ENCODE measurements at regions not wholly inside any gene's neighbourhood (a gene's known extent, or its start where the extent isn't known, plus 50 kb on each side); places are given as distances from the start of the nearest gene placed in this dataset.
"Not testable (repeated sequence)": the region's sequence is repeated elsewhere in the genome, so short reads cannot be mapped to it uniquely, and the experiment has no call there.

DNA sequence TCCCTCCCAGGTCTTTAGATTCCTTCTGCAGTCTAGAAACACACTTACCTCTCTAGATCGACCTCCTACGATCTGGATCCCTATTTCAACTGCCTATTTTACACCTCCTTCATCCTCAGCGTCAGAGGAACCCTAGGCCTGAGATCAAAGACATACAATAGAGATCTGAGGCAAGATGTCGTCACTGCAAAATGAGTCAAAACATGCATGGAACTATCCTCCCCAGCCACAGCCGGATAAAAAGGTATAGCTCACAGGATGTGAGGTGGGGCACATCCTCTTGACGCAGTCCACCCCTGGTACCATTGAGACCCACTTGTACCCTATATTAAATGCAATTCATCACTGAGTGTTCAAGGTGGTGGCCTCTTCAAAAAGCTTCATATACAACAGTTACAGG is 63.7 kb upstream of the DNAJC10 start:
- TF ChIP-seq CTCF (IDR thresholded peaks at IDR 0.05; ENCODE audit: insufficient read depth, low read depth, low read length, missing control alignments): no peak
- DNase-seq (ENCODE audit: low read depth): peak; percentile 29
- H3K4me3 ChIP-seq (ENCODE audit: low read length): no peak overlapping the region

- no peak overlapping the region for H3K4me3 ChIP-seq (ENCODE audit: low read length)
- TF ChIP-seq CTCF (IDR thresholded peaks at IDR 0.05; ENCODE audit: insufficient read depth, low read depth, low read length, missing control alignments): no peak
- DNase-seq (ENCODE audit: low read depth): no peak
These were observed 60.3 kb upstream of the DNAJC10 start for GRCh38 chr2:182655750-182656149.

DNA sequence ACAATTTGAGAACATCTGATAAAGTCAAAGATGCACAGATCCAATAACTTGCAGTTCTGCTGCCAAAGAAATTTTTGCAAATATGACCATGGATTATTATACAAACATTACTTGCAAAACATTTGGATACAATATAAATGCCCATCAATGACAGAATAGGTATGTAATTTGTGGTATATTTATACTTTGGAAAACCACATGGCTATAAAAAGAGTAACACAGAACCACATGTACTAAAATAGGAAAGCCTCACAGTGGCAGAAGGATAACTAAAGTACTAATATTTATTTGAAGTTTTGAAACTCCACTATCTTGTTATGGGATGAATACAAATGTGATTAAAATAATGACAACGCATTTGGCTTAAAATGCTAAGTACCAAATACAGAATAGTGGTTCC is 51.8 kb upstream of the DNAJC10 start:
- H3K4me3 ChIP-seq (ENCODE audit: low read length): no peak overlapping the region
- no peak for TF ChIP-seq CTCF (IDR thresholded peaks at IDR 0.05; ENCODE audit: insufficient read depth, low read depth, low read length, missing control alignments)
- DNase-seq (ENCODE audit: low read depth): no peak

GRCh38 chr2:182665500-182665899 is 50.6 kb upstream of the DNAJC10 start:
- not testable (repeated sequence) for DNase-seq (ENCODE audit: low read depth); H3K4me3 ChIP-seq (ENCODE audit: low read length)

Data from epithelial cell of esophagus (primary cell).